GM18909 (cell line): ENCODE measurements at regions not wholly inside any gene's neighbourhood (a gene's known extent, or its start where the extent isn't known, plus 50 kb on each side); places are given as distances from the start of the nearest gene placed in this dataset.
"Not testable (repeated sequence)": the region's sequence is repeated elsewhere in the genome, so short reads cannot be mapped to it uniquely, and the experiment has no call there.

Experiments used
- ATAC-seq: cut with Tn5 transposase; IDR thresholded peaks from one replicate; pipeline ENCODE4 v1.9.1; 2021; ENCODE audit warnings: mild to moderate bottlenecking; ENCODE audit not compliant: unreplicated experiment, poor library complexity

- ATAC-seq = not testable (repeated sequence)
Observed at GRCh38 chr9:90192465-90192864, 450.2 kb downstream of the DIRAS2 start.

DNA sequence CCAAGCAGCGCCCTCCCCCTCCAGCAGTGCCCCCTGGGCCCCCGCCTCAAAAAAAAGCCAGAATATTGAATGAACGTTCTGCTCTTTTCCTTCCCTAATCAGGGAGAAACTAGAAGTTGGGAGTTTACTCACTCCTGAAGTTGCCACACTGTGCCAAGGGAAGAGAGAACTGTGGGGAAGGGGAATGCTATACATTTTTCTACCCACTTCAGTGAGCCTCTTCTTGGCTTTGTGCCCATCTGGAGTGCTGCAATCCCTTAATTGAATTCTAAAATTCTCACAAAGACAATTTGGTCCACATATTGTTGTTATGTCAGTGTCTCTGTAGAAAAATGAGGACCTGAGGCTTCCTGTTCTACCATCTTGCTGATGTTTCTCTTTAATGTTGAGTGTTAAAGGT, 443.7 kb downstream of the DIRAS2 start:
- no peak for ATAC-seq

- no peak for ATAC-seq
Observed at GRCh38 chr9:90201766-90202165, 440.9 kb downstream of the DIRAS2 start.

- ATAC-seq = no peak
Observed at GRCh38 chr9:90204128-90204831, 438.3 kb downstream of the DIRAS2 start.

DNA sequence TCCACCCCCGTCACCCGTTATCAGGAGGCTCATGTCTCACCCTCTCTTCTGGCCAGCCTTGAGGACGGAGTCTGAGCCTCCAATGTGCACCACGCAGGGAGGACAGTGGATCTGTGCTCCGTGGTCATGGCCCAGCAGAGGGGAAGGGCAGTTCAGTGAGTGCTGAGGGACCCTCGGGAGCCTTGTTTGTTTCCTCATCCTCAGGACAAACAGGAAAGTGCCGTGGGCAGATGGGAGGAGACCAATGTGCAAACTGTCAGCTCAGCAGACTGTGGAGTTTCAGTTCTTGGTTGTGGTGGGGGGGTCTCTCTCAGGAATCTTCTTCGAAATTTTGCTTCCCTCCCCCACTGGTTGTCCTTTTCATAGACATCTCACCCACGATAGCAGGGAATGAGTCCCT, 429.6 kb downstream of the DIRAS2 start:
- not testable (repeated sequence) for ATAC-seq

DNA sequence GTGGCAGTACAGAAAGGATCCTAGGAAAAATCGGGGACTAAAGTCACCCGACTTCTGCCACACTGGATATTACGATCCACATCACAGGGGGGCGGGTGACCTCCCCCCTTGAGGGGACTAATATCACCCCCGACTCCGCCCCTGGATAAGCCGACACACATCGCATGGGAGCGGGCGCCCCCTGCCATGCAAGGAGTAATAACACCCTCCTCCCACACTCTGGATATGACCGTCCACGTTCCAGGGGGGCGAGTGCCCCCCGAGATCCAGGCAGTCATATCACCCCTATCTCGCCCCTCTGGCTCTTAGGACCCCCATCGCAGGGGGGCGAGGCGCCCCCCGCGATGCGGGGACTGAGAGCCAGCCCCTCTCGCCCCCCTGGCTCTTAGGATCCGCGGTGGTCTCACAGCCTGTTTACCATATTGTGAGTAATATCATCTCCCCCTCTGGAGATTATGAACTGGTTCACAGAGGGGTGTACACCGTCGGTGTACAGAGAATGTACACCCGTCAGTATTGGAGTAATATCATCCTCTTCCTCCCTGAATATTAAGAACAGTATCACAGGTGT, 423.0 kb downstream of the DIRAS2 start:
- no peak for ATAC-seq

DNA sequence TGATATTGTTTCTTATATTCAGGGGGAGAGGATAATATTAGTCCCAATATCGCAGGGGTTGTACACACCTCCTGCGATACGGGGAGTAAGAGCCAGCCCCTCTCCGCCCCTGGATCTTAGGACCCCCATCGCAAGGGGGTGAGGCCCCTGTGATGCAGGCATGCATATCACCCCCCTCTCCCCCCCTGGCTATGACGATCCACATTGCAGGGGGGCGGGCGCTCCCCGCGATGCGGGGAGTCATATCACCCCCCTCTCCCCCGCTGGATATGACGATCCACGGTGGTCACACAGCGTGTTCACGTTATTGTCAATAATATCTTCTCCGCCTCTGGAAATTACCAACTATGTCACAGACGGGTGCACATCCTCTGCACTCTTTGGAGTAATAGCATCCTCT, 420.7 kb downstream of the DIRAS2 start:
- ATAC-seq = not testable (repeated sequence)

GRCh38 chr9:90226839-90227338, 415.7 kb downstream of the DIRAS2 start:
- not testable (repeated sequence) for ATAC-seq

- ATAC-seq = not testable (repeated sequence)
Observed at GRCh38 chr9:90233081-90233480, 409.5 kb downstream of the DIRAS2 start.

- ATAC-seq = no peak
Observed at GRCh38 chr9:90240541-90240940, 402.1 kb downstream of the DIRAS2 start.

DNA sequence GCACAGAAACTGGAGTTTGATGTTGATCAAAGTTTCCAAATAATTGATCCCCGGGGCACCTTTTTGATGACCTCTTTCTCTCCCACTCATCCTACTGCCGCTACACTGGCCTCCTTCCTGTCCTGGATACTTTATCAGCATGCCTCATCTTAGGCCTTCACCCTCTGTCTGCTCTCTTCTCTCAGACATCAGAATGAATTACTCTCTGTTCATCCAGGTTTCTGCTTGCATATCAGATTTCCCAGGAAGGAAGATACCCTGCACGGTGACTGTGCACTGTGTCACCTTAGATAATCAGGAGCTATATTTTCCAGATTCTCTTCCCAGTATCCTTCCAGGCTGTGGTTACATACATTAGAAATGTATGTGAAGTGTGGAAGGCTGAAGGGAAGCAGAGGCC, 397.0 kb downstream of the DIRAS2 start:
- ATAC-seq = no peak

GRCh38 chr9:90249094-90249493, 393.5 kb downstream of the DIRAS2 start:
- ATAC-seq = no peak

- ATAC-seq = no peak
Observed at GRCh38 chr9:90251316-90251715, 391.3 kb downstream of the DIRAS2 start.

GRCh38 chr9:90256345-90256744, 386.3 kb downstream of the DIRAS2 start:
- ATAC-seq = no peak

DNA sequence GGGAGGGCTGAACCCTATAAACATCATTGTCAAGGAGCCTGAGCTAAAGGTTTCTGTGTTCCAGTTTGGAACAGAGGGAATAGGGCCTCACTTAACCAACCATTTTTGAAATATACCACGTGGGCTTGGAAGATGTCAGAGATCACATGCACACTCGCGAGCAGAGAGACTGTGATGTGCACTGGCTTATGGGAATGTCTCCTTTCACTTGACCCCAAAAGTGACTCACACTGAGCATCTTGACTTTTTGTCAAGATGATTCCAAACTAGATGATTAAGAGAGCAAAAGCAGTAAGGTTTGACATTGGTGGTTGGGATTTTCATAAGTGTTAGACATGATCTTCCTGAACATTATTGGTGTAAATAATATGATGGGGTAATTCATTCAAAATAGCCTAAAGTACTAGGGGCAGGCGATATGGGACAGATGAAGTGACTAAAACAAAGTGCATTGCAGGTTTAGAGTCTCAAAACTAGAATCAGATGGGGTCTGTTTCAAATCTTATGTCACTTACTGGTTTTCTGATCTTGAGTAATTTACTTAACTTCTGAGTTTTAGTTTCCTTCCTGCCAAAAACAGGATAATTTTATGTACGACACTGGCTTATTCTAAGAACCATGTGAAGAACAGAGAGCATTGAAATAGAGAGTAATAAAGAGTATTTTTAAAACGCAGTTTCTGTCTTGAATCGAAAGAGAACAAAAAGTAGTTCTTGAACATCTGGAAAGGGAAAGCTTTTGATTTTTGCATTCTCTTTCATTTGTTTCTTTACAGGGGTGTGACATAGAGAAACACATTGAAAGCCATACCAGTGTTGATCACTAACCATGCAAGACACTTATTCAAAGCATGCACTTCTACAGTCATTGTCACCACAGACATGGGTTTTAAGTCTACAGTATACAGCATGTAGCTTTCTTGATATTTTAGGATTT, 383.0 kb downstream of the DIRAS2 start:
- no peak for ATAC-seq

GRCh38 chr9:90261698-90262097, 380.9 kb downstream of the DIRAS2 start:
- no peak for ATAC-seq

DNA sequence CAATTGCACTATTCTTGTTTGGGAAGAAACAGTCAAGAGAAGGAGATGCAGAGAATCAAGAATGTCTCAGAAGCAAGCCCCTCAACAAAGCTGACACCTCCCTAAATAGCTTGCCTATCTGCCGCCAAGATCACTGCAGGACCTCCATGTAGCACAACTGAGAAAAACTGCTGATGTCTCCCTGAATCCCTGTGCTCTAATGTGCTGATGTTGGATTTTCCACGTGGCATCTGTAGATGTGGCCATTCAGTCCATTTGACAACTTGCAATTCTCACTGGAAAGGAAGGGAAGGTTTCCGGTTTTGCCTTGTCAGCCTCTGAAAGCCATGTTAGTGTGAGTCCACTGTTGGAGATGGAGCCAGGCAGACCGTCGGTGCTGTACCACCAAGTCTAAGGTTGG, 374.0 kb downstream of the DIRAS2 start:
- ATAC-seq = no peak

- ATAC-seq = no peak
Observed at GRCh38 chr9:90271707-90272106, 370.9 kb downstream of the DIRAS2 start.

DNA sequence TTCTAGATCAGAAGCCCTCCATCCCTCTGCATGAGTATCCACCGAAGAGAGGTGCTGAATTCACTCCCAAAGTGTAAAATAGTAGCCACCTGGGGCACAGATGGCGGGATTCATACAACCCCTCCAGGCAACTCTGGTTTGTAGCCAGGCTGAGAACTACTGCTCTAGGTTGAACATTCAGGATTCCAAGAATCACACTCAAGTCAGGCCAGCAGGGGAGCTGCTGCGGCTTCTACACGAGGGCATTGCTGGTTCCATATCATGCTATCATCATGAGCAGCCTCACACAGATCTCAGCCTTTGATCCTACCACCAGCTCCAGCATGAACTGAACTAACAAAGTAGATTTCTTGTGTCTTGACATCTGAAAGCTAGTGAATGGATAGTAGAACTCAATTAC, 367.9 kb downstream of the DIRAS2 start:
- ATAC-seq = no peak

GRCh38 chr9:90285946-90286345, 356.7 kb downstream of the DIRAS2 start:
- ATAC-seq = no peak
